Nephron (organoid): ENCODE measurements at regions not wholly inside any gene's neighbourhood (a gene's known extent, or its start where the extent isn't known, plus 50 kb on each side); places are given as distances from the start of the nearest gene placed in this dataset.

Experiments
- H3K27ac Mint-ChIP-seq, 3 experiments: 2 replicates each; pipeline ENCODE4 v1.8.0; 2020; ENCODE audit warnings: mixed read lengths in 3 of 3, mild to moderate bottlenecking in 2 of 3, moderate library complexity in 1 of 3
- H3K27me3 Mint-ChIP-seq: 2 replicates; pipeline ENCODE4 v1.8.0; 2021; ENCODE audit warnings: low read depth, mild to moderate bottlenecking, moderate library complexity, mixed read lengths
- H3K36me3 Mint-ChIP-seq: 2 replicates; pipeline ENCODE4 v1.8.0; 2020; ENCODE audit warnings: low read depth, mixed read lengths
- H3K4me1 Mint-ChIP-seq: 2 replicates; pipeline ENCODE4 v1.8.0; 2020; ENCODE audit warnings: mixed read lengths
- H3K4me3 Mint-ChIP-seq, 3 experiments: 2 replicates each; pipeline ENCODE4 v1.8.0; 2020; ENCODE audit warnings: mild to moderate bottlenecking in 3 of 3, mixed read lengths in 3 of 3, moderate library complexity in 2 of 3
- H3K9me3 Mint-ChIP-seq: 2 replicates; pipeline ENCODE4 v1.8.0; 2020; ENCODE audit warnings: mixed read lengths
- CTCF ChIP-seq, 3 experiments: fragments of 200-600 bp; sonication (generic); IDR thresholded peaks; one replicate each; pipeline ENCODE4 v1.5.0; 2021; ENCODE audit warnings: antibody characterized with exemption in 3 of 3; ENCODE audit not compliant: unreplicated experiment in 3 of 3

GRCh38 chr7:388961-389701 lies 99.2 kb downstream of the FOXL3 start:
- Mint-ChIP-seq H3K36me3 (peaks cover 4% of the 10 kb centered on the region), H3K4me3 (no peak overlapping the region), H3K4me1 (no peaks in the 10 kb centered on the region), H3K27ac (no peak overlapping the region), H3K27me3 (peaks cover 17% of the 10 kb centered on the region), H3K9me3 (peaks cover 29% of the 10 kb centered on the region)
- no peak for TF ChIP-seq CTCF (IDR thresholded peaks at IDR 0.05; ENCODE audit: unreplicated experiment in 3 of 3)

GRCh38 chr7:389911-390601 lies 100.1 kb downstream of the FOXL3 start:
- Mint-ChIP-seq H3K36me3 (peaks cover 4% of the 10 kb centered on the region), H3K4me3 (no peak overlapping the region), H3K27me3 (peaks cover 14% of the 10 kb centered on the region), H3K27ac (no peak overlapping the region), H3K9me3 (peaks cover 30% of the 10 kb centered on the region), H3K4me1 (no peaks in the 10 kb centered on the region)
- TF ChIP-seq CTCF (IDR thresholded peaks at IDR 0.05; ENCODE audit: unreplicated experiment in 3 of 3) = no peak

- Mint-ChIP-seq H3K27me3 (peaks cover 12% of the 10 kb centered on the region), H3K36me3 (peaks cover 5% of the 10 kb centered on the region), H3K27ac (no peak overlapping the region), H3K9me3 (peaks cover 31% of the 10 kb centered on the region), H3K4me3 (no peak overlapping the region), H3K4me1 (no peaks in the 10 kb centered on the region)
- no peak for TF ChIP-seq CTCF (IDR thresholded peaks at IDR 0.05; ENCODE audit: unreplicated experiment in 3 of 3)
These were observed 100.9 kb downstream of the FOXL3 start for GRCh38 chr7:390761-391410.

GRCh38 chr7:391411-391951 lies 101.5 kb downstream of the FOXL3 start:
- no peaks in the 10 kb centered on the region for H3K4me1 Mint-ChIP-seq
- H3K9me3 Mint-ChIP-seq = peaks cover 34% of the 10 kb centered on the region
- H3K4me3 Mint-ChIP-seq = no peak overlapping the region
- peaks cover 10% of the 10 kb centered on the region for H3K36me3 Mint-ChIP-seq
- peaks cover 6% of the 10 kb centered on the region for H3K27me3 Mint-ChIP-seq
- no peak for TF ChIP-seq CTCF (IDR thresholded peaks at IDR 0.05; ENCODE audit: unreplicated experiment in 3 of 3)
- H3K27ac Mint-ChIP-seq = no peak overlapping the region

- Mint-ChIP-seq H3K4me3 (no peak overlapping the region), H3K4me1 (no peaks in the 10 kb centered on the region), H3K36me3 (peaks cover 11% of the 10 kb centered on the region), H3K9me3 (peaks cover 39% of the 10 kb centered on the region), H3K27me3 (peaks cover 6% of the 10 kb centered on the region), H3K27ac (no peak overlapping the region)
- TF ChIP-seq CTCF (IDR thresholded peaks at IDR 0.05; ENCODE audit: unreplicated experiment in 3 of 3) = no peak
These were observed 102.1 kb downstream of the FOXL3 start for GRCh38 chr7:391961-392524.
